ENCODE measurements at regions not wholly inside any gene's neighbourhood (a gene's known extent, or its start where the extent isn't known, plus 50 kb on each side); places are given as distances from the start of the nearest gene placed in this dataset.

GRCh38 chr6:165055231-165055630 lies 254.2 kb downstream of the C6orf118 start:
- Histone ChIP-seq H3K36me3 (no peaks in the 10 kb centered on the region), H3K27me3 (no peaks in the 10 kb centered on the region), H3K4me3 (no peak overlapping the region), H3K4me1 (no peaks in the 10 kb centered on the region), H3K9me3 (no peaks in the 10 kb centered on the region), H3K27ac (no peak overlapping the region)
- no peak for TF ChIP-seq POLR2AphosphoS5 (IDR thresholded peaks at IDR 0.05)
- no peak for TF ChIP-seq CTCF (IDR thresholded peaks at IDR 0.05)
- no peak for TF ChIP-seq EP300 (IDR thresholded peaks at IDR 0.05; ENCODE audit: low read depth)
- no peak for TF ChIP-seq POLR2A (IDR thresholded peaks at IDR 0.05)
- in situ Hi-C loops (cut with MboI; ENCODE audit: low pct_ligation_motif_present in 1 of 4, low pct_unique_long_range_greater_than_20kb in 1 of 4, low sequenced_read_pairs in 3 of 4) (no loop called here), intact Hi-C loops (cut with DNase I; ENCODE audit: low total_unique reads) (no loop called here)
- DNase-seq, result no peak
- WGBS, 2 donors (ENCODE audit: low coverage in 1 of 2), result 76 to 85% methylated on average over 5 of the region's 5 CpGs

GRCh38 chr6:165052561-165053480 lies 256.6 kb downstream of the C6orf118 start:
- intact Hi-C loops (cut with DNase I; ENCODE audit: low total_unique reads), result loop anchor here (5.0 kb wide), 1 partner anchor 1054 kb away; no protein-coding TSS in a partner anchor

GRCh38 chr6:165049362-165049761 lies 260.0 kb downstream of the C6orf118 start:
- no peak for DNase-seq
- Histone ChIP-seq H3K27ac (no peak overlapping the region), H3K9me3 (peaks cover 0 to 3% of the 10 kb centered on the region in 2 donors), H3K4me3 (no peak overlapping the region), H3K4me1 (no peaks in the 10 kb centered on the region), H3K27me3 (no peaks in the 10 kb centered on the region), H3K36me3 (no peaks in the 10 kb centered on the region)
- in situ Hi-C loops (cut with MboI; ENCODE audit: low pct_ligation_motif_present in 1 of 4, low pct_unique_long_range_greater_than_20kb in 1 of 4, low sequenced_read_pairs in 3 of 4) (no loop called here), intact Hi-C loops (cut with DNase I; ENCODE audit: low total_unique reads) (no loop called here)
- TF ChIP-seq EP300 (IDR thresholded peaks at IDR 0.05; ENCODE audit: low read depth), result no peak
- no peak for TF ChIP-seq POLR2AphosphoS5 (IDR thresholded peaks at IDR 0.05)
- no peak for TF ChIP-seq POLR2A (IDR thresholded peaks at IDR 0.05)
- peak in 2 of 5 experiments; percentile 7 to 11 for TF ChIP-seq CTCF (IDR thresholded peaks at IDR 0.05)
- WGBS, 2 donors (ENCODE audit: low coverage in 1 of 2), result 39% methylated on average over 7 of the region's 7 CpGs; no CpG with 5 or more reads in 1 of the 2 donors

More at GRCh38 chr6:165052561-165053480, 256.6 kb downstream of the C6orf118 start:
- no peaks in the 10 kb centered on the region for H3K27me3 ChIP-seq
- no peak overlapping the region for H3K27ac ChIP-seq
- TF ChIP-seq POLR2A (IDR thresholded peaks at IDR 0.05) (no peak), POLR2AphosphoS5 (IDR thresholded peaks at IDR 0.05) (no peak), CTCF (IDR thresholded peaks at IDR 0.05) (no peak), EP300 (IDR thresholded peaks at IDR 0.05; ENCODE audit: low read depth) (no peak)
- H3K4me1 ChIP-seq, result no peaks in the 10 kb centered on the region
- DNase-seq, result no peak
- H3K36me3 ChIP-seq, result no peaks in the 10 kb centered on the region
- H3K4me3 ChIP-seq, result no peak overlapping the region
- H3K9me3 ChIP-seq, result no peaks in the 10 kb centered on the region
- in situ Hi-C loops (cut with MboI; ENCODE audit: low pct_ligation_motif_present in 1 of 4, low pct_unique_long_range_greater_than_20kb in 1 of 4, low sequenced_read_pairs in 3 of 4), result no loop called here
- WGBS, 2 donors (ENCODE audit: low coverage in 1 of 2), result 61 to 70% methylated on average over 2 to 10 of the region's 10 CpGs

GRCh38 chr6:165047952-165048351 lies 261.5 kb downstream of the C6orf118 start:
- Histone ChIP-seq H3K27me3 (no peaks in the 10 kb centered on the region), H3K9me3 (peaks cover 0 to 5% of the 10 kb centered on the region in 2 donors), H3K27ac (no peak overlapping the region), H3K4me1 (no peaks in the 10 kb centered on the region), H3K4me3 (no peak overlapping the region), H3K36me3 (no peaks in the 10 kb centered on the region)
- WGBS, 2 donors (ENCODE audit: low coverage in 1 of 2), result 79 to 85% methylated on average over 2 of the region's 2 CpGs
- intact Hi-C loops (cut with DNase I; ENCODE audit: low total_unique reads) (no loop called here), in situ Hi-C loops (cut with MboI; ENCODE audit: low pct_ligation_motif_present in 1 of 4, low pct_unique_long_range_greater_than_20kb in 1 of 4, low sequenced_read_pairs in 3 of 4) (no loop called here)
- no peak for DNase-seq
- TF ChIP-seq EP300 (IDR thresholded peaks at IDR 0.05; ENCODE audit: low read depth), result no peak
- no peak for TF ChIP-seq CTCF (IDR thresholded peaks at IDR 0.05)
- no peak for TF ChIP-seq POLR2A (IDR thresholded peaks at IDR 0.05)
- TF ChIP-seq POLR2AphosphoS5 (IDR thresholded peaks at IDR 0.05), result no peak
